Neural progenitor cell (in vitro differentiated cells): ENCODE measurements at regions not wholly inside any gene's neighbourhood (a gene's known extent, or its start where the extent isn't known, plus 50 kb on each side); places are given as distances from the start of the nearest gene placed in this dataset.

Experiments used
- EZH2 ChIP-seq: fragments of 200-600 bp; sonication (generic); IDR thresholded peaks from 2 replicates; pipeline ENCODE4 v1.6.1; 2017; ENCODE audit warnings: antibody characterized with exemption, mild to moderate bottlenecking, moderate library complexity
- TF ChIP-seq, protein P1 (sequence below): fragments of 200-600 bp; sonication (generic); IDR thresholded peaks from 2 replicates; pipeline ENCODE4 v1.5.1; 2017; ENCODE audit warnings: antibody characterized with exemption, mild to moderate bottlenecking

DNA sequence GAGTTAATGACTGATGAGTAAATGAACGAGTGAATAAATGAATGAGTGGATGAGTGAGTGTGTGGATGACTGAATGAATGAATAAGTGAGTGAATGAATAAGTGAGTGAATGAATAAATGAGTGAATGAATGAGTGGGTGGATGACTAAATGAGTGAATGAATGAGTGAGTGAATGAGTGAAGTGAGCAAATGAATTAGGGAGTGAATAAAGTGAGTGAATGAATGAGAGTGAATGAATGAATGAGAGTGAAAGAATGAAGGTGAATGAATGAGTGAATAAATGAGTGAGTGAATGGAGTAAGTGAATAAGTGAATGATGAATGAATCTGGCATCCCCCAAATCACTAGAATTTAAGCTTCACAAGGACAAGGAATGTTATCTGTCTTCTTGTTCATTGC is 1253.0 kb downstream of the TYW1 start:
- TF ChIP-seq, protein P1, sequence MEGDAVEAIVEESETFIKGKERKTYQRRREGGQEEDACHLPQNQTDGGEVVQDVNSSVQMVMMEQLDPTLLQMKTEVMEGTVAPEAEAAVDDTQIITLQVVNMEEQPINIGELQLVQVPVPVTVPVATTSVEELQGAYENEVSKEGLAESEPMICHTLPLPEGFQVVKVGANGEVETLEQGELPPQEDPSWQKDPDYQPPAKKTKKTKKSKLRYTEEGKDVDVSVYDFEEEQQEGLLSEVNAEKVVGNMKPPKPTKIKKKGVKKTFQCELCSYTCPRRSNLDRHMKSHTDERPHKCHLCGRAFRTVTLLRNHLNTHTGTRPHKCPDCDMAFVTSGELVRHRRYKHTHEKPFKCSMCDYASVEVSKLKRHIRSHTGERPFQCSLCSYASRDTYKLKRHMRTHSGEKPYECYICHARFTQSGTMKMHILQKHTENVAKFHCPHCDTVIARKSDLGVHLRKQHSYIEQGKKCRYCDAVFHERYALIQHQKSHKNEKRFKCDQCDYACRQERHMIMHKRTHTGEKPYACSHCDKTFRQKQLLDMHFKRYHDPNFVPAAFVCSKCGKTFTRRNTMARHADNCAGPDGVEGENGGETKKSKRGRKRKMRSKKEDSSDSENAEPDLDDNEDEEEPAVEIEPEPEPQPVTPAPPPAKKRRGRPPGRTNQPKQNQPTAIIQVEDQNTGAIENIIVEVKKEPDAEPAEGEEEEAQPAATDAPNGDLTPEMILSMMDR, result no peak
- TF ChIP-seq EZH2, result no peak
